SU-DHL-6 (cell line): ENCODE measurements at regions not wholly inside any gene's neighbourhood (a gene's known extent, or its start where the extent isn't known, plus 50 kb on each side); places are given as distances from the start of the nearest gene placed in this dataset.

Experiments
- CTCF ChIP-seq: fragments of 200-600 bp; sonication (generic); IDR thresholded peaks from one replicate; pipeline ENCODE4 v1.5.1; 2017; ENCODE audit warnings: antibody characterized with exemption, mild to moderate bottlenecking, low read length, moderate library complexity; ENCODE audit not compliant: insufficient read depth, poor library complexity, severe bottlenecking
- EZH2phosphoT487 ChIP-seq: fragments of 200-600 bp; sonication (generic), shearing (Covaris generic); conservative IDR thresholded peaks from 2 replicates; pipeline ENCODE4 v1.6.1; 2018; ENCODE audit warnings: mild to moderate bottlenecking, antibody characterized with exemption, low read length, moderate library complexity, mixed read lengths

- no peak for TF ChIP-seq CTCF
- no peak for TF ChIP-seq EZH2phosphoT487
Measured at GRCh38 chr19:7410946-7411345, 62.2 kb downstream of the ARHGEF18 start.
